Right kidney (tissue), 1 donor: ENCODE measurements at regions not wholly inside any gene's neighbourhood (a gene's known extent, or its start where the extent isn't known, plus 50 kb on each side); places are given as distances from the start of the nearest gene placed in this dataset.

Experiments
- DNase-seq: peaks from one replicate; pipeline ENCODE4 v3.0.0-alpha.2; 2016

GRCh38 chr20:7087803-7088202 lies 320.3 kb downstream of the BMP2 start:
- no peak for DNase-seq

- no peak for DNase-seq
Observed at GRCh38 chr20:7090001-7090400, 322.5 kb downstream of the BMP2 start.

GRCh38 chr20:7090811-7091210 lies 323.3 kb downstream of the BMP2 start:
- DNase-seq, result no peak

- DNase-seq, result no peak
Observed at GRCh38 chr20:7091655-7092054, 324.2 kb downstream of the BMP2 start.

- no peak for DNase-seq
Observed at GRCh38 chr20:7094438-7094997, 327.0 kb downstream of the BMP2 start.

- no peak for DNase-seq
Observed at GRCh38 chr20:7106910-7107309, 339.4 kb downstream of the BMP2 start.

- no peak for DNase-seq
Observed at GRCh38 chr20:7108929-7109328, 341.4 kb downstream of the BMP2 start.

GRCh38 chr20:7113577-7114466 lies 346.3 kb downstream of the BMP2 start:
- peak; percentile 26 for DNase-seq

- DNase-seq, result no peak
Observed at GRCh38 chr20:7123457-7123856, 356.0 kb downstream of the BMP2 start.

- DNase-seq, result no peak
Observed at GRCh38 chr20:7124120-7124519, 356.6 kb downstream of the BMP2 start.

- no peak for DNase-seq
Observed at GRCh38 chr20:7136886-7137285, 369.4 kb downstream of the BMP2 start.

GRCh38 chr20:7137395-7138151 lies 370.1 kb downstream of the BMP2 start:
- DNase-seq, result no peak

GRCh38 chr20:7144464-7144863 lies 377.0 kb downstream of the BMP2 start:
- no peak for DNase-seq

- DNase-seq, result no peak
Observed at GRCh38 chr20:7146552-7147219, 379.2 kb downstream of the BMP2 start.

- no peak for DNase-seq
Observed at GRCh38 chr20:7147220-7147601, 379.7 kb downstream of the BMP2 start.

GRCh38 chr20:7151676-7152470 lies 384.4 kb downstream of the BMP2 start:
- no peak for DNase-seq

GRCh38 chr20:7155282-7155681 lies 387.8 kb downstream of the BMP2 start:
- no peak for DNase-seq

GRCh38 chr20:7155794-7156193 lies 388.3 kb downstream of the BMP2 start:
- DNase-seq, result no peak

GRCh38 chr20:7159903-7160302 lies 392.4 kb downstream of the BMP2 start:
- no peak for DNase-seq

- no peak for DNase-seq
Observed at GRCh38 chr20:7161690-7162089, 394.2 kb downstream of the BMP2 start.

- DNase-seq, result no peak
Observed at GRCh38 chr20:7171911-7172310, 404.4 kb downstream of the BMP2 start.

GRCh38 chr20:7174554-7174953 lies 407.1 kb downstream of the BMP2 start:
- no peak for DNase-seq
